Endothelial cell of umbilical vein (primary cell): ENCODE measurements at regions not wholly inside any gene's neighbourhood (a gene's known extent, or its start where the extent isn't known, plus 50 kb on each side); places are given as distances from the start of the nearest gene placed in this dataset.
"Not testable (repeated sequence)": the region's sequence is repeated elsewhere in the genome, so short reads cannot be mapped to it uniquely, and the experiment has no call there.

Experiments
- BruUV-seq: library from RNA; stranded (reverse); fragments of 400-500 nt; replicated peaks from 2 replicates; lab custom pipeline; 2021; lab: Mats Ljungman, UMichigan
- CTCF ChIA-PET: fragments of 300-600, 350-600 bp; sonication (Branson Sonifier 250); formaldehyde crosslinking; loops from one replicate; lab custom pipeline; 2021; ENCODE audit warnings: antibody characterized with exemption, inconsistent platforms; lab: Charles Lee
- POLR2A ChIA-PET: fragments of 300-600, 350-600 bp; sonication (Branson Sonifier 250); formaldehyde crosslinking; loops from one replicate; lab custom pipeline; 2021; ENCODE audit warnings: antibody characterized with exemption, inconsistent platforms; lab: Charles Lee
- DNase-seq: peaks from one replicate; pipeline ENCODE4 v3.0.0-alpha.2; 2011; ENCODE audit warnings: low read depth, low spot score
- FAIRE-seq: peaks from 2 replicates; lab custom pipeline; 2011; peaks lifted over from hg19 to GRCh38; lab: Jason Lieb, UNC
- H2AFZ ChIP-seq: 2 replicates; pipeline ENCODE4 v1.6.0; 2012; ENCODE audit warnings: low read depth, low read length, control low read depth, inconsistent platforms
- H3K27ac ChIP-seq: 2 replicates; pipeline ENCODE4 v1.5.1; 2011; ENCODE audit warnings: low read depth, mild to moderate bottlenecking, control low read depth, low read length, moderate library complexity; ENCODE audit not compliant: insufficient read depth
- H3K27me3 ChIP-seq, 2 experiments: 2 replicates each; pipeline versions ENCODE4 v1.6.0 to v1.6.1; 2011; ENCODE audit warnings: low read length in 2 of 2, mixed read lengths in 1 of 2; ENCODE audit not compliant: control insufficient read depth in 2 of 2, insufficient read depth in 2 of 2
- H3K36me3 ChIP-seq, 2 experiments: 2 replicates in 1 of 2; 3 replicates in 1 of 2; pipeline ENCODE4 v1.5.1; 2011; ENCODE audit warnings: low read length in 2 of 2, mild to moderate bottlenecking in 1 of 2, moderate library complexity in 1 of 2; ENCODE audit not compliant: control insufficient read depth in 2 of 2, insufficient read depth in 2 of 2; ENCODE audit errors: extremely low read depth in 1 of 2
- H3K4me1 ChIP-seq: 3 replicates; pipeline ENCODE4 v1.5.1; 2011; ENCODE audit warnings: mild to moderate bottlenecking, low read length; ENCODE audit not compliant: control insufficient read depth, insufficient read depth; ENCODE audit errors: extremely low read depth
- H3K4me2 ChIP-seq: 2 replicates; pipeline ENCODE4 v1.6.1; 2011; ENCODE audit warnings: low read length, control low read depth, mixed read lengths; ENCODE audit not compliant: insufficient read depth
- H3K4me3 ChIP-seq, 3 experiments: fragments of 200-600 bp in 1 of 3; sonication (generic), shearing (Covaris generic) in 1 of 3; replicated peaks in 1 of 3; 2 replicates each; pipeline ENCODE4 v1.5.1; 2011 to 2016; ENCODE audit warnings: control low read depth in 3 of 3, low read length in 3 of 3, mild to moderate bottlenecking in 2 of 3, inconsistent platforms in 1 of 3, low read depth in 1 of 3, moderate library complexity in 1 of 3; ENCODE audit not compliant: insufficient read depth in 1 of 3
- H3K79me2 ChIP-seq: 2 replicates; pipeline ENCODE4 v1.6.0; 2012; ENCODE audit warnings: low read length, inconsistent platforms; ENCODE audit not compliant: control insufficient read depth, insufficient read depth
- H3K9ac ChIP-seq: replicated peaks from 2 replicates; pipeline ENCODE3; 2011; ENCODE audit warnings: low read length, control low read depth; ENCODE audit not compliant: insufficient read depth; ENCODE audit errors: extremely low read depth
- H3K9me1 ChIP-seq: replicated peaks from 3 replicates; pipeline ENCODE4 v1.6.0; 2011; ENCODE audit warnings: mild to moderate bottlenecking, low read length; ENCODE audit not compliant: control insufficient read depth, insufficient read depth; ENCODE audit errors: extremely low read depth
- H3K9me3 ChIP-seq: replicated peaks from 2 replicates; pipeline ENCODE4 v1.5.1; 2012; ENCODE audit warnings: low read length, inconsistent platforms; ENCODE audit not compliant: control insufficient read depth, insufficient read depth
- H4K20me1 ChIP-seq: replicated peaks from 2 replicates; pipeline ENCODE3; 2011; ENCODE audit warnings: mild to moderate bottlenecking, low read length; ENCODE audit not compliant: control insufficient read depth, insufficient read depth; ENCODE audit errors: extremely low read depth
- dilution Hi-C: fragments of 300-500 bp; cut with MboI; formaldehyde crosslinking; loops from one replicate; pipeline ENCODE4 v1.15.0; 2019; ENCODE audit warnings: low sequenced_read_pairs; ENCODE audit not compliant: extremely low pct_ligation_motif_present
- intact Hi-C: fragments of 100-400 bp; cut with micrococcal nuclease; formaldehyde crosslinking; loops from one replicate; pipeline ENCODE4 v1.10.0; 2022

- H2AFZ ChIP-seq, H3K4me1 ChIP-seq, H3K4me3 ChIP-seq, H4K20me1 ChIP-seq, H3K27me3 ChIP-seq, H3K9ac ChIP-seq, dilution Hi-C loops, H3K79me2 ChIP-seq, CTCF ChIA-PET, H3K9me1 ChIP-seq, H3K27ac ChIP-seq, DNase-seq, intact Hi-C loops, BruUV-seq, H3K36me3 ChIP-seq, H3K9me3 ChIP-seq, POLR2A ChIA-PET, H3K4me2 ChIP-seq: not testable (repeated sequence)
- FAIRE-seq: peak; percentile 99
Measured at GRCh38 chr21:43477945-43478386, 51.0 kb upstream of the SIK1 start.
